ENCODE measurements at regions not wholly inside any gene's neighbourhood (a gene's known extent, or its start where the extent isn't known, plus 50 kb on each side); places are given as distances from the start of the nearest gene placed in this dataset.
"Not testable (repeated sequence)": the region's sequence is repeated elsewhere in the genome, so short reads cannot be mapped to it uniquely, and the experiment has no call there.

GRCh38 chr16:86844695-86845094 lies 266.3 kb downstream of the FOXL1 start:
- no peak for DNase-seq

GRCh38 chr16:86846136-86846535 lies 267.8 kb downstream of the FOXL1 start:
- DNase-seq: no peak

GRCh38 chr16:86848821-86849220 lies 270.5 kb downstream of the FOXL1 start:
- no peak for DNase-seq

GRCh38 chr16:86850670-86851069 lies 272.3 kb downstream of the FOXL1 start:
- DNase-seq: no peak

DNA sequence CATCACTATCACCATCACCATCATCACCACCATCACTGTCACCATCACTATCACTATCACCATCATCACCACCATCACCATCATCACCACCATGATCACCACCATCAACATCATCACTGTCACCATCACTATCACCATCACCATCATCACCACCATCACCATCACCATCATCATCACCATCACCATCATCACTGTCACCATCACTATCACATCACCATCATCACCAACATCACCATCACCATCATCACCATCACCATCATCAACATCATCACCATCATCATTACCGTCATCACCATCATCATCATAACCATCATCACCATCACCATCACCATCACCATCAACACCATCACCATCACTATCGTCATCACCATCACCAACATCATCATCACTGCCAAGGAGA lies 273.8 kb downstream of the FOXL1 start:
- no peak for DNase-seq

DNA sequence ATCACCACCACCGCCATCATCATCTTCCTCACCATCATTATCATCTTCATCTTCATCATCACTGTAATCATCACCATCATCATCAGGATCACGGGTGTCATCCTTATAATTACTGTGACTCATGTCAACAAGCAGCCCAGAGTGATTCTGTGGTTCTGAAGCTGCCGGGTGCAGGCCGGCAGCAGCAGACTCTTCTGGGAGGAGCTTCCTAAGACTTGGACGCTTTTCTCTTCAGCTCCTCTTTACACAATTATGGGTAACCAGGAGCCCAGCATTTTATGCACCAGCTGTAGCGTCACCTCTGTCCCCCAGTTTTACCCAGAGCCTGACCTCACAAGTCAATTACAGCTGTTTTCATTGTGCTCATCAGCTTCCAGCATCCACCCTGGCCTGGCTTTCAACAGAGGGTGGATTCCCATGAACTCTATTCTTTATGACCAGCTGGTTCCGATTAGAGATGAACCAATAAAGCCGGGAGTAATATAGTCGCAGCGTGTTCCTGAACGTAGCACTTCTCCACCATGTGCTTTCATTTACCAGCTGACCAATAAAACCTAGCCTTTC lies 275.8 kb downstream of the FOXL1 start:
- DNase-seq: no peak

DNA sequence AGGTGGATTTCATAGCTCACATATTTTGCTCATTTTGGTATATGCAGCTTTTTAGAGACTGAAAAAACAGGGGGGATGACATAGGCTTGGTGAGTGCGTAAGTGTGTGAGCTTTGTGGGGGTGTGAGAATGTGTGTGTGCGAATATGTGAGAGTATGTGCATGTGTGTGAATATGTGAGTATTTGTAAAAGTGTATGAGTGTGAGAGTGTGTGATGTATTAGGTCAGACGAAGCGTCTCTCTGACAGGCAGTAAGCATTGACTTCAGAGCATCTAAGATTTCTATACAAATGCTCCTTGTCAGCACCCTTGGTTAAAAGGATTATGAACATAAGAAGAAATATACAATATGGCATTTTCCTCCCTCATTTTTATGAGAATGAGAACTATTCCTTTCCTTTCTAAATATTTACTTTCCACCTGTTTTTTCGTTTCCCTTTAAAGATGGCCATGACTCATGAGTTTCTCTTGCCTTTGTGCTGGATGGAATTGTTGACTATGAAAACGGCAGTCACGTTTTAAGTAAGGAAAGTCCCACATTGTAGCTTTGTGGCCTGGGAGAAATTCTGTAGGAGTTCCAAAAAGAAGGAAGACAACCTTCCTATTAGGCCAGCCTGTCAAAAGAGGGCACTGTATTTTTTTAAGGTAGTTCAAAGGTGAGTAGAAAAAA lies 276.4 kb downstream of the FOXL1 start:
- no peak for DNase-seq

GRCh38 chr16:86856946-86857586 lies 278.7 kb downstream of the FOXL1 start:
- no peak for DNase-seq

GRCh38 chr16:86857807-86858206 lies 279.5 kb downstream of the FOXL1 start:
- no peak for DNase-seq

GRCh38 chr16:86858501-86858900 lies 280.2 kb downstream of the FOXL1 start:
- no peak for DNase-seq

DNA sequence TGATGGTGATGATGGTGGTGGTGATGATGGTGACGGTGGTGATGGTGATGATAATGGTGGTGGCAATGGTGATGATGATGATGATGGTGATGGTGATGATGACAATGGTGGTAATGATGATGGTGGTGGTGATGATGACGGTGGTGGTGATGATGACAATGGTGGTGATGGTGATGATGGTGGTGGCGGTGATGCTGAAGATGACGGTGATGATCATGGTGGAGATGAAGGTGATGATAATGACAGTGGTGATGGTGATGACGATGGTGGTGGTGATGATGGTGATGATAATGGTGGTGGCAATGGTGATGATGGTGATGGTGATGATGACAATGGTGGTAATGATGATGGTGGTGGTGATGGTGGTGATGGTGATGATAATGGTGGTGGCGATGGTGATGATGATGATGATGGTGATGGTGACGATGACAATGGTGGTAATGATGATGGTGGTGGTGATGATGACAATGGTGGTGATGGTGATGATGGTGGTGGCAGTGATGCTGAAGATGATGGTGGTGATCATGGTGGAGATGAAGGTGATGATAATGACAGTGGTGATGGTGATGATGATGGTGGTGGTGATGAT lies 283.0 kb downstream of the FOXL1 start:
- DNase-seq: not testable (repeated sequence)

GRCh38 chr16:86862595-86863280 lies 284.4 kb downstream of the FOXL1 start:
- no peak for DNase-seq

DNA sequence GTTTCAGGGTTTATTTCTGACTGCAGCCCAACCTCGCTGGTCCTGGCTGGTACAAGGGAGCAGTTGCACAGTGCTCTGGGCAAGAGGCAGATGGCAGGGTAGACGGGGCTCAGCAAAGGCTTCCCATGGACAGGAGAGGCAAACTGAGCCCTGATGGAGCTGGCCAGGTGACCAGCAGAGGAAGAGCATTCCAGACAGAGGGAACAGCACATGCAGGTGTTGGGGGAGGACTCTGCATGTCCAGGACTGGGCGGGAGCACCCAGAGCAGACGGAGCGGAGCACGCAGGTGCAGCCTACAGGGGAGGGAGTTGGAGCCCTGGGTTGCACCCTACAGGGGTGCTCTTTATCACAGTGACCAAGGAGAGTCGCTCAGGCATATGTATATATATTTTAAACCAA lies 285.3 kb downstream of the FOXL1 start:
- no peak for DNase-seq

GRCh38 chr16:86864586-86864985 lies 286.2 kb downstream of the FOXL1 start:
- no peak for DNase-seq

DNA sequence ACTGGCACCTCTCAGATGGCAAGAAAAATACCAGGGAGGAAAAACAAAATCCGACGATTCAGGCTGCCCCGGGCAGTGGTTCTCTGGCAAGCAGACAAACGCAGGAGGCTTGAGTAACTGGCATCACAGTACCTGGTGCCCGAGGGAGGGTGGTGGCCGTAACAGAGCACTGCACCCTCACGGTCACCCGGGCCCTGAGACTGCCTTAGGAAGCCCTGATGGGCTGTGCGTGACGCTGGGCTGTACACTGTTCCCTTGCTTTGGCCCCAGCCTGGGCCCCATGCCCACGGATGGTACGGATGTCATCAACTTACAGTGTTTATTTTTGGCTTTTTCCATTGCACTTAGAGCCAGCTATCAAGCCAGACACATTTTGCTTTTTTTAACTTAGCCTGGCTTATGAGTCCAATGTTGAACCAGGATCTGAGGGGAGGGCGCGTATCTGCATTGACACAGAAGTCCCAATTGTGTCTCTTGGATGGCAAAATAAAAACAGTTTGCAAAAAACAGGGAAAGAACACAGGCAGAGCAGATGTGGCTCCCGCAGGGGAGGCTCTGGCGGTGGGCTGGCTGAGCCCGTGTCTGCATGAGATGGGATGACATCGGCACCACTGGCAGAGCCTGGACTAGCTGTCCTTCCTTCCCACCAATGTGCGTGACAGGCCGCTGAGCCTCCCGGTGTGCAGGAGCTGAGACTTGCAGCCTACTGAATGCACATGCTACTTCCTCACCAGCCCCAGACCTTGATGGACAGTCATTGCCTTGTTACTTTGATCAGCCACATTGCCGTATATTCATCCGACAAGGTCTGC lies 287.7 kb downstream of the FOXL1 start:
- DNase-seq: no peak

DNA sequence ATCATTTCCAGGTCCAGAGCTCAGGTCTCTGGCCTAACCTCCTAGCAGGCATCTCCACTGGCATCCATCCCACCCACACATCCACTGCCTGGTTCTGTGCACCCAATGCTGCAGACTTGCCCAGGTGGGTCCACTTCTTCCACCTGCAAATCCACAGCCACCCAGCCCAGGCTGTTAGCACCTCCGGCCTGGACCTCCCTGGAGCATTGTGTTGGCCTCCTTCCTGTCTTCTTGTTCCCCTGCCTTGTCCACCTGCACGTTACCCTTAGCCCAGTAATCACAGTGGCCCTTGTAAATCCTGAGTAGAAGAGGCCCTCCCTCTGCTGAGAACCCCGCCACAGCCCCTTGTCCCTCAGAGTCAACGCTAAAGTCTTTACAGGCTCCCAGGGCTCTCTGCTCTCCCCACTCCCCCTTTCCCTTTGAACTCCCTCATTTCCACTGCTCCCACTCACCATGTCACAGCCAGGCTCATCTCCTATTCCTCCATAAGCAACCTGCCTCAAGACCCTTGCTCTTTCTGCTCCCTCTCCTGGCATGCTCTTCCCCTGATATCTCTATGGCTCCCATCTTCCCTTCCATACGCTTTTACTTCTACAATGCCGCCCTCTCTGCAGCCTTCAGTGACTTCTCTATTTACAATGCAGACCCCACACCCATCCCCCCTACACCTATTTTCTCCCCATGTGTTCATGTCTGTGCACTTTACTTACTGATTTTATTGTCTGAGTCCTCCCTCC lies 288.8 kb downstream of the FOXL1 start:
- no peak for DNase-seq

- no peak for DNase-seq
Measured at GRCh38 chr16:86868070-86868469, 289.7 kb downstream of the FOXL1 start.

DNA sequence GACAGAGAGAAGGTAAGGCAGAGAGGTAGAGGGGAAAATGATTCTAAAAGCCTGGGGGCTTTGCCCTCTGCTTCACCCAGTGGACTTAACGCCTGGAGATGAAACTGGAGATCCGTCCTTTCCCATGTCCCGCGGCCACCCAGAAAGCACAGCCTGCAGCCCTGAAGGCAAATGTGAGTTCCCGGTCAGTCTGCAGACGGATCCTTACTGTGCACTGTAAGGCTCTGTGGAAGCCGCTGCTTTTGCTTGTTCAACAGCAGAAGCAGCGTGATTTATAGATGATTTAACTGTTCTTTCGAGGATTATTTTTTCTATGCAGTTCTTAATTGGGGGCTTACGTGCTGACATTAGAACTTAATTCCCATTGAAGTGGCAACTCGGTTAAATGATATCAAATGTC lies 290.4 kb downstream of the FOXL1 start:
- no peak for DNase-seq

DNA sequence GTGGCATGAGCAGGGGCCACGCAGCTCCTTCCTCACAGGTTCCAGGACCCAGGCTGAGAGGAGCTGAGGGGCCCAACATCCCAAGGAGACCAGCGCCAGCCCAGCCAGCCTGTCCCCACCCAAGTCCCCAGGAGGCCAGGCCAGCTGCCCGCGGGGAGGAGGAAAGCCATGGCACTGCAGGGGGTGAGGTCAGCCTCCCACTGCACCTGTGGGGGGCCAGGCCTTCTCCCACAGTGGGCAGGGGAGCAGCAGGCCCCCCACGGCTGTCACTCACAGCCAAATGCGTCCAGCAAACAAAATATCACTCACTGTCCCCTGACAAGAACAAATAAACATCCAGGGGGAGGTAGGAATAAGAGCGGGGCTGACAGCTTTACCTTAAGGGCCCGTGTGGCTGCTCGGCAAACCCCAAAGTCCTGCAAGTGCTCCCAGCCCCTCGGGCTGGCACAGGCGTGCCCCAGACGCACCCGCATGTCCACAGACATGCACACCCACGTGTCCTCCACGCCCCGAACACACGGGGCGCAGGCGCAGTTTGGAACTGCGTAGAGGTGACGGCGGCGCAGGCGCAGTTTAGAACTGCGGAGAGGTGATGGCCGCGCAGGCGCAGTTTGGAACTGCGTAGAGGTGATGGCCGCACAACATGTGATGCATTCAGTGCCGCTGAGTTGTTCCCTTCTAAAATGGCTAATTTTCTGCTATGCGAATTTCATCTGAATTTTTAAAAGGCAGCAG lies 291.1 kb downstream of the FOXL1 start:
- DNase-seq: no peak

- no peak for DNase-seq
Measured at GRCh38 chr16:86870380-86870779, 292.0 kb downstream of the FOXL1 start.

- no peak for DNase-seq
Measured at GRCh38 chr16:86872131-86872530, 293.8 kb downstream of the FOXL1 start.

Measured in NCI-H526 treated with DMSO at 0.1 percent for 48 hours (cell line).